NCI-H82 (cell line): ENCODE measurements at regions not wholly inside any gene's neighbourhood (a gene's known extent, or its start where the extent isn't known, plus 50 kb on each side); places are given as distances from the start of the nearest gene placed in this dataset.
A peak's percentile ranks its signal among the peaks of the same experiment; 100 is the strongest.

Experiments
- DNase-seq: peaks from one replicate; lab custom pipeline; 2025; lab: John Stamatoyannopoulos, UW

GRCh38 chr11:29306527-29306926 is 710.3 kb downstream of the KCNA4 start:
- DNase-seq: no peak

GRCh38 chr11:29305456-29306232 is 711.2 kb downstream of the KCNA4 start:
- no peak for DNase-seq

GRCh38 chr11:29300420-29300819 is 716.4 kb downstream of the KCNA4 start:
- DNase-seq: no peak

- DNase-seq: no peak
Measured at GRCh38 chr11:29296680-29297079, 720.1 kb downstream of the KCNA4 start.

GRCh38 chr11:29293825-29294224 is 723.0 kb downstream of the KCNA4 start:
- DNase-seq: no peak

- no peak for DNase-seq
Measured at GRCh38 chr11:29282088-29282487, 734.7 kb downstream of the KCNA4 start.

GRCh38 chr11:29281271-29281777 is 735.5 kb downstream of the KCNA4 start:
- no peak for DNase-seq

GRCh38 chr11:29280452-29280851 is 736.4 kb downstream of the KCNA4 start:
- DNase-seq: no peak

GRCh38 chr11:29279716-29280115 is 737.1 kb downstream of the KCNA4 start:
- DNase-seq: no peak

GRCh38 chr11:29272019-29272654 is 744.7 kb downstream of the KCNA4 start:
- DNase-seq: peak; percentile 30

GRCh38 chr11:29271616-29272015 is 745.2 kb downstream of the KCNA4 start:
- DNase-seq: no peak

GRCh38 chr11:29268733-29269132 is 748.1 kb downstream of the KCNA4 start:
- DNase-seq: peak; percentile 90

GRCh38 chr11:29265792-29266191 is 751.0 kb downstream of the KCNA4 start:
- no peak for DNase-seq

GRCh38 chr11:29265381-29265780 is 751.4 kb downstream of the KCNA4 start:
- DNase-seq: no peak

- no peak for DNase-seq
Measured at GRCh38 chr11:29263971-29264682, 752.7 kb downstream of the KCNA4 start.

- no peak for DNase-seq
Measured at GRCh38 chr11:29261831-29262230, 755.0 kb downstream of the KCNA4 start.

GRCh38 chr11:29260939-29261705 is 755.7 kb downstream of the KCNA4 start:
- peak; percentile 31 for DNase-seq

- peak; percentile 46 for DNase-seq
Measured at GRCh38 chr11:29258411-29258810, 758.4 kb downstream of the KCNA4 start.

- DNase-seq: no peak
Measured at GRCh38 chr11:29256580-29256979, 760.2 kb downstream of the KCNA4 start.

- DNase-seq: peak; percentile 0
Measured at GRCh38 chr11:29255401-29255800, 761.4 kb downstream of the KCNA4 start.

GRCh38 chr11:29251738-29252137 is 765.1 kb downstream of the KCNA4 start:
- DNase-seq: no peak

GRCh38 chr11:29249713-29250112 is 767.1 kb downstream of the KCNA4 start:
- no peak for DNase-seq
